SJSA1 (cell line): ENCODE measurements at regions not wholly inside any gene's neighbourhood (a gene's known extent, or its start where the extent isn't known, plus 50 kb on each side); places are given as distances from the start of the nearest gene placed in this dataset.
A peak's percentile ranks its signal among the peaks of the same experiment; 100 is the strongest.
"Not testable (repeated sequence)": the region's sequence is repeated elsewhere in the genome, so short reads cannot be mapped to it uniquely, and the experiment has no call there.

Source experiments
- DNase-seq, 2 experiments: peaks; one replicate each; pipeline ENCODE4 v3.0.0-alpha.2; 2015 to 2020; ENCODE audit warnings: low spot score in 2 of 2, low read depth in 1 of 2
- H3K27ac ChIP-seq: fragments of 250-450 bp; sonication (Bioruptor Pico); 2 replicates; pipeline ENCODE4 v1.5.1; 2020; ENCODE audit warnings: mild to moderate bottlenecking, moderate library complexity
- H3K27me3 ChIP-seq: fragments of 250-450 bp; sonication (Bioruptor Pico); replicated peaks from 2 replicates; pipeline ENCODE4 v1.5.1; 2020; ENCODE audit warnings: mild to moderate bottlenecking, moderate library complexity
- H3K36me3 ChIP-seq: fragments of 250-450 bp; sonication (Bioruptor Pico); 2 replicates; pipeline ENCODE4 v1.5.1; 2020; ENCODE audit warnings: mild to moderate bottlenecking
- H3K4me1 ChIP-seq: fragments of 250-450 bp; sonication (Bioruptor Pico); replicated peaks from 2 replicates; pipeline ENCODE4 v1.6.1; 2021; ENCODE audit warnings: mild to moderate bottlenecking
- H3K4me3 ChIP-seq: fragments of 250-450 bp; sonication (Bioruptor Pico); 2 replicates; pipeline ENCODE4 v1.5.1; 2020; ENCODE audit warnings: mild to moderate bottlenecking
- H3K9me3 ChIP-seq: fragments of 250-450 bp; sonication (Bioruptor Pico); replicated peaks from 2 replicates; pipeline ENCODE4 v1.5.1; 2020; ENCODE audit warnings: mild to moderate bottlenecking

DNA sequence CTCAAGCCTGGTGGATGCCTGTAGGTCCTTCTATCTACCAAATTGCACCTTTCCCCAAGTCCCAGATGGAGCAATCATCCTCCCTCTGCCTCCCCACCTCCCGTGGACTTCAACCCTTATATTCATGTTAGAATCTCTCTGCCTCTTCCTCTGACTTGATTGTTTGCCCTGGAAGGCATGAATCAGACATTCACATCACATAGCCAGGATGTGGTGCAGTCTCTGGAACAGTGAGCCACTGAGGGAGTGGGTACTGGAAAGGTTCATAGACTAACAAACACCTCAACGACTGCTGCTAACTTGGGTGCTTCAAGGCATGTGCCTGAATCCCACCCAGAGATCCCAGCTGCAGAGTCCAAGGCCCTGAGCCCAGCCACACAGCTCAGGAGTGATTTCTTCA is 494.0 kb downstream of the TNS3 start:
- no peak overlapping the region for H3K27ac ChIP-seq
- DNase-seq: no peak
- no peaks in the 10 kb centered on the region for H3K36me3 ChIP-seq
- peaks cover 10% of the 10 kb centered on the region for H3K4me1 ChIP-seq
- no peak overlapping the region for H3K4me3 ChIP-seq
- H3K27me3 ChIP-seq: no peaks in the 10 kb centered on the region
- H3K9me3 ChIP-seq: no peaks in the 10 kb centered on the region

DNA sequence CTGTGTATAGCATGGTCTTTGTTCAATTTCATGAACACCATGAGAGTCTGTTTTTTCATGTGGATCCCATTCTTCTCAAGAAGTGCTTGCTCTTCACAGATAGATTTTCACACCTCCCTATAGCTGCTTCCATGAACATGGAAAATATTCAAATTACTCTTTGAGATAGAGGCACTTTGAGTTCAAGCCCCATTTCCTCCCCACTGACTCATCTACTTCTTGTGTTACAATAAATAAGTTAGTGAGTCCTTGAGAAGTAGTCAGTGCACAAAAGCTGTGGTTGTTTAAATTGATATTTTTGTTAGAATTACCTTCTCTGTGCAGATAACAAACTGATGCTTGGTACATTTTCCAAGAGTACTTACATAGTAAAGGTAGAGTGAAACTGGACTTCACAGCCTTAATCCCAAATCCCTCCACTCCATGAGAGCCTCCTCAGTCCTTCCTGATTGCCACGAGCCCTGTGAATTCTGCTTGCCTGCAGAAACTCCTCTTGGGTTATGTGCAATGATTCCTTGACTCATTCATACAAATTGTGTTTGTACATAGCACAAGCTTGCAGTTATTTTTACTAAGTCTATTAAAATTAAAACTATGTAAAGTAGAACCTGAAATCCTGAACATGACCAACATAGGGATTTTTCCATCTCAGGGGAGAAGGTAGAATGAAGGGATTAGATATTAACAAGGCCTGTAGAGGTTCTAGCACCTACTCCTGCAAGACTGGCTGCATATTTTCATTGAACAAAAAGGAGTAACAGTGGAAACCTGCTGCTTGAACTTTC is 496.2 kb downstream of the TNS3 start:
- Histone ChIP-seq H3K4me3 (no peak overlapping the region), H3K4me1 (peaks cover 18% of the 10 kb centered on the region), H3K36me3 (no peaks in the 10 kb centered on the region), H3K9me3 (no peaks in the 10 kb centered on the region), H3K27ac (no peak overlapping the region), H3K27me3 (no peaks in the 10 kb centered on the region)
- DNase-seq: no peak

DNA sequence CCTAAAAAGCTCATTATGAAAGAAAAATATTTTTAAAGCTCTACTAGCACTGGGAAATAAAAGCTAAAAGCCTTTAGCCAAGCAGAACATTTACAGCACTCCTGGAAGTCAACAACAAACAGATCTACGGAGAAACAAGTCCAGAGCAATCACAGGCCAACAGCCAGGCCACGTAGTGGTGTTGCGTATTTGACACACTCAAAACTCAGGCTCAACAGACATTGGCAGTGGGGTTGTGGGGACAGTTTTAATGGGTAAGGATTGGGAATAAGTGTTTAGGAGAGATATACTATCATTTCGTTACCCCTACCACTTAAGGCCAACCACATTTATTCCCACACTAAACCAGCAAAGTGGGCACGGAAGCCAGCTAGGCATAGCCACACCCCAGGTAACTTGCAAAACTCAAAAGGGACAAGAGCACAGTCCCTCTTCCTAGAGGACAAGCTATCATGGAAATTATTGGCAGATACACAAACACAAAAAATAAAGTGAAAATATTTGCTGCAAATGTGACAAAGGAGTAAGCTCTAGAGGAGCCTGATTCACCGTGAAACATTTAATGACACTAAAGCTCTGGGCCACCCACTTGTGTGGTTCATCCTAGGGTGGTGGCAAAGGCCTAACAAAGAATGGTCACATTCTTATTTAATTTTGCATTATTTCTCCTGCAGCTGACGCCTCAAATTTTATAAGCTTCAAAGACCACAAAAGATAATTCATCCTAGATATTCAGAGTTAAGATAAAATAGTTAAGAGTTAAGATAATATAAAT is 498.2 kb downstream of the TNS3 start:
- Histone ChIP-seq H3K27ac (no peak overlapping the region), H3K9me3 (no peaks in the 10 kb centered on the region), H3K36me3 (no peaks in the 10 kb centered on the region), H3K4me3 (no peak overlapping the region), H3K4me1 (peaks cover 20% of the 10 kb centered on the region), H3K27me3 (no peaks in the 10 kb centered on the region)
- DNase-seq: peak in 1 of 2 experiments; percentile 10

DNA sequence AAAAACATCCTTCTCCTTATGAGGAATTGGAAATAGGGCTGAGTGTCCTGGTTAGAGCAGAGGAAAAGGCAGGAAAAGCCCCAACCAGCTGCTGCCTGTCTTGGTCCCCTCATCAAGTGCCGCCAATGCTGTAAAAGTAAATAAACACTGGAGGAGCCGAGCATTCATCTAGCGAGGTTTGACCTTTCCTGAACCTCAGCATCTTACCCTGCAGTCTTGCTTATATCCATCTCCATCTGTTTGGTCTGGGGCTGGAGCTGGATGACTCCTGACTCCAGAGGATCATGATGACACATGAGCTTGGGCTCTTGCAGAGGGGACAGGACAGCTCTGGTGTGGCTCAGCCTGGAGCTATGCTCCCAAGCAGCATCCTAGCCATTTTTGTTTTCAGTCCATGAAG is 501.1 kb downstream of the TNS3 start:
- no peak overlapping the region for H3K4me3 ChIP-seq
- peak; percentile 54 to 55 for DNase-seq
- H3K36me3 ChIP-seq: no peaks in the 10 kb centered on the region
- H3K9me3 ChIP-seq: no peaks in the 10 kb centered on the region
- H3K4me1 ChIP-seq: peaks cover 18% of the 10 kb centered on the region
- no peak overlapping the region for H3K27ac ChIP-seq
- no peaks in the 10 kb centered on the region for H3K27me3 ChIP-seq

DNA sequence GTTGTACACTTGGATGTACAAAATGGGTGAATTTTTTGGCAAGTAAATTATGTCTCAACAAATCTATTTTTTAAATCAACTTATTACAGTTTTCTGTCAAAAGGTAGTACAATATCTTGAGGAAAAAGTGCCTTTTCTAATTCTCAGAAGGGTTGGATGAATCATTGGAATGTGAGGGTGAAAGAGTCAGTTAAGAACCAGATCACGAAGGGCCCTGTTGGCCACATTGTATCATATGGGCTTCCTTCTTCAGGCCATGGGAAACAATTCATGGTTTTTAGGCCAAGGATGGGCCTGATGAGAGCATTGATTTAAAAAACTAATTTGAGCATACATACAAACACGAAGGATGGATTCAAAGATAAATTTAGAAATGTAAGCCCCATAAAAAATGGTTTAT is 503.7 kb downstream of the TNS3 start:
- Histone ChIP-seq H3K4me3 (no peak overlapping the region), H3K9me3 (no peaks in the 10 kb centered on the region), H3K27ac (no peak overlapping the region), H3K4me1 (peaks cover 10% of the 10 kb centered on the region), H3K27me3 (no peaks in the 10 kb centered on the region), H3K36me3 (no peaks in the 10 kb centered on the region)
- DNase-seq: no peak

DNA sequence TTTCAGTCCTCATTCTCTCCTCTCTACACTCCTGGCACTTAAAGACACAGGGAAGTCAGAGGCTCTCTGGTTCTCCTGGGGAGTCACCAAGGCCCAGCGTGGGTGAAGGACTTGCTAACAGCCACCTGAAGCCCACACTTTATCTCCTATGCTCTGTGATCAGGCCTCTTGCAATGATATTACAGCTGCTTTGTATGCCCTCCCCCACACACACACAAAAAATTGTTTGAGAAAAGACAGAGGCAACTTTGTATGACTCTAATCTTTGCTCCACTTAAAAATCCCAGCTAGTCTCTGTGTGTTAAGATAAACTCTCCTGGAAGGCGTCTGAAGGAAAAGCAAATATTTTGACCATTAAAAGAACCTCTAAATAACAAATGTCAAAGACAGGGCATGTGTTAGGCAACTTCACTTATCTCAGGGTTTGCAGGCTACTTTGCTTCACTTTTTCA is 507.2 kb downstream of the TNS3 start:
- DNase-seq: no peak

DNA sequence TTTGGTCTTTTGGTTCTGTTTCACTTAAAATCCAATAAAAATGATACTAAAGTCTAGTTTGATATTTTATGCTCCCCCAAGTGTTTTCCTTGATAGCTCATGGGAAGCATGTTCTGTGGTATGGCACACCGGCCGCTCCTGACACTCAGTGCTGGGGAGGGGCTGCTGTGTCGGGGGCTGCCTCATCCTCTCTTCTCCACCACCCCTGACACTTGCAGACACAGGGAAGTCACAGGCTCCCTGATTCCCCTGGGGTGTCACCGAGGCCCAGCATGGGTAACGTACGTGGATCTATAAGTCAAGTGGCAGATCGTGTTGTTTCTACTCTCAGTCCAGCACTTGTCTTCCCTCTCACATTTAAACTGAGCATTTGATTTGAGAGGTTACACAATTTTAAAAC is 508.6 kb downstream of the TNS3 start:
- H3K9me3 ChIP-seq: no peaks in the 10 kb centered on the region
- no peak for DNase-seq
- H3K27me3 ChIP-seq: no peaks in the 10 kb centered on the region
- H3K4me1 ChIP-seq: no peaks in the 10 kb centered on the region
- no peak overlapping the region for H3K27ac ChIP-seq
- no peak overlapping the region for H3K4me3 ChIP-seq
- H3K36me3 ChIP-seq: no peaks in the 10 kb centered on the region

More for the DNA sequence above, 507.2 kb downstream of the TNS3 start:
- H3K9me3 ChIP-seq: no peaks in the 10 kb centered on the region
- H3K36me3 ChIP-seq: no peaks in the 10 kb centered on the region
- H3K27ac ChIP-seq: no peak overlapping the region
- no peaks in the 10 kb centered on the region for H3K27me3 ChIP-seq
- H3K4me1 ChIP-seq: no peaks in the 10 kb centered on the region
- H3K4me3 ChIP-seq: no peak overlapping the region

DNA sequence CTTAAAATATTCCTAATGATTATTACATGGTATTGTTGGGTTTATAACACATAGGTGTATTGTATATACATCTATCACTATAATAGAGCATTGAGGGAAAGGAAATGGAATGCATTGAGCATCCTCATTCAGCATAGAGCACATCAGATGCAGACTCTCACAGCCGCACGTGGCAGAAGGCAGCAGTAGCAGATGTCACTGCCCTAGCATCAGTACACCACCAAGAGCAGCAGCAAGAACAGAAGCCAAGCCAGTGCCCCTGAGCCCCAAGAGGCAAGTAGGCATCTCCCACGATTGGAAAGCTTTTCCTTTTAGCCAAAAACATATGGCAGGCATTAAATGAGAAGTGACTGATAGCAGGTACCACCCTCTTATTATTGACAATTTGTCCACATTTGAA is 510.0 kb downstream of the TNS3 start:
- Histone ChIP-seq H3K4me1 (no peaks in the 10 kb centered on the region), H3K36me3 (no peaks in the 10 kb centered on the region), H3K27ac (no peak overlapping the region), H3K9me3 (no peaks in the 10 kb centered on the region), H3K4me3 (no peak overlapping the region), H3K27me3 (no peaks in the 10 kb centered on the region)
- no peak for DNase-seq

DNA sequence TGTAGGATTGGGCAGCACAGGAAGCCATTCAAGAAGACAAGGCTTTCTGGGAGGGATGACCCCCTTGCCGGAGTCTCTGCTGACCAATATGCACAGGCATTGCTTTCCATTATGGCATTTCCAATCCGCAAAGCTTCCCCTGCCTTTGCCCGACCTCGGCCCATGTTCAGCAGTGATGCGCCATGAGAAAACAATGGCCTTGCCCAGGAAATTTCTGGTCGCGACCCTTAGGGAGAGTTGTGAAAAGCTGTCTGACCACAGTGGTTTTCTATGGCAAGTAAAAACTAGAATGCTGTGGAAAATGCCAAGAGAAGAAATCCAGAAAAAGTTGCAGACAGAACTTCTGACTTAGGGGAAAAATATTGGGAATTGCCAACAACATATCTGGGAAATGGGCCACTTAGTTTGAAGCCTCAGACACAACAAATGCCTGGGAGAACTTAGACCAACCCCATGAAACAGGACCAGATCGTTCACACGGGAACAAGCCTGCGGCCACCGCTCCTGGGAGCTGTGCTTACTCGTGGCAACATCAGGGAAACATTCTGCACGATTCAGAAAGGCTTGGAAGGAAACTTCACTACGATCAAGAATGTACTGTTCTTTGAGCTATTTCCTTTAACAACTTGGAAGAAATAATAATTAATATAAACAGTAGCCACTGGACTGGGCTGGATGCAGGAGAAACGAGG is 512.4 kb downstream of the TNS3 start:
- H3K4me3 ChIP-seq: no peak overlapping the region
- no peaks in the 10 kb centered on the region for H3K36me3 ChIP-seq
- no peaks in the 10 kb centered on the region for H3K4me1 ChIP-seq
- H3K9me3 ChIP-seq: no peaks in the 10 kb centered on the region
- no peak for DNase-seq
- H3K27ac ChIP-seq: no peak overlapping the region
- no peaks in the 10 kb centered on the region for H3K27me3 ChIP-seq

DNA sequence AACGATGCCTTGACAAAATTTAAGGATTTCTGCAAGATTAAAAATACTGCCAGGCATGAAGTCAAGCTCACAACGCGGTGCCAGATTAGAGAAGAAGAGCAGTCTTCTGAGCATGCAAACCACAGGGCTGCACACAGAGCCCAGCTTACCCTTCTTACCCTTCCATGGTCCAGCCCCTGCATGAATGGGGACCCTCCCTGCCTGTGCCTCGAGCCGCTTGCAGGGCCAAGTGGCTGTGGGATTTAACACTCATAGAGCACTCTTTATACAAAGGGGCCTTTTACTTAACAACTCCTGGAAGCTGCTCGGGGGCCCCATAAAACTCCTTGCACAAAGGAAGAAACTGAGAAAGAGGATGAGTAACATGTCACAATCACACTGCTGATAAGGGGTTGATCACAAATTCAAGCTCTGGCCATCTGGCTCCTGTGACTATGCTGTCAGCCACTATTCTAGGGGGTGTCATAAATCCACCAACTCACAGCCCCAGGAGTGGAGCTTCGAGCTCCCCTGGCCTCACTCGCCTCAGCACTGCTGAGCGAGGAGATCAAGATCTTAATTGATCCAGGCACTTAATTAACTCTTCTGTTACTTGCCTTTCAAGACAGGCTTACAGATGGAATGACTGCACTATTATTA is 514.8 kb downstream of the TNS3 start:
- H3K27me3 ChIP-seq: no peaks in the 10 kb centered on the region
- no peak overlapping the region for H3K27ac ChIP-seq
- H3K9me3 ChIP-seq: no peaks in the 10 kb centered on the region
- DNase-seq: no peak
- no peaks in the 10 kb centered on the region for H3K4me1 ChIP-seq
- no peak overlapping the region for H3K4me3 ChIP-seq
- no peaks in the 10 kb centered on the region for H3K36me3 ChIP-seq

DNA sequence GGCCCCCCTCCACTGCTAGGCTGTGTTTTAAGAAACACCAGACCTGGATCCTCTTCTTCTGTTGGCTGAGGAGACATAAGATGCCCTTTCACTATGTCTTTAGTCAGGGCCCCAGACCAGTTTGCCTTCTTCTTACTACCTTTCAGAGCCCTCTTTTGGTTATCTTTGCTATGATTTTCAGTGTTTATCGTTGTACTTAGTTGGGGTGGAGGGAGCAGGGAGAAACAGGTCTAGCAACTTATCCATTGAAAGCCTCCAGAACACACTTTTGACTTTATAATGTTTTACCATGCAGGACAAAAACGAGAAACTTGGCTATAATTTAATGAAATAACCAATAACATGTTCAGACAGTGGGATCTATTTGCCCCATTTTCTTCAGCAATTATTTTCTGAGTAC is 525.2 kb downstream of the TNS3 start:
- Histone ChIP-seq H3K36me3 (no peaks in the 10 kb centered on the region), H3K27ac (no peak overlapping the region), H3K27me3 (no peaks in the 10 kb centered on the region), H3K9me3 (no peaks in the 10 kb centered on the region), H3K4me3 (no peak overlapping the region), H3K4me1 (no peaks in the 10 kb centered on the region)
- no peak for DNase-seq

DNA sequence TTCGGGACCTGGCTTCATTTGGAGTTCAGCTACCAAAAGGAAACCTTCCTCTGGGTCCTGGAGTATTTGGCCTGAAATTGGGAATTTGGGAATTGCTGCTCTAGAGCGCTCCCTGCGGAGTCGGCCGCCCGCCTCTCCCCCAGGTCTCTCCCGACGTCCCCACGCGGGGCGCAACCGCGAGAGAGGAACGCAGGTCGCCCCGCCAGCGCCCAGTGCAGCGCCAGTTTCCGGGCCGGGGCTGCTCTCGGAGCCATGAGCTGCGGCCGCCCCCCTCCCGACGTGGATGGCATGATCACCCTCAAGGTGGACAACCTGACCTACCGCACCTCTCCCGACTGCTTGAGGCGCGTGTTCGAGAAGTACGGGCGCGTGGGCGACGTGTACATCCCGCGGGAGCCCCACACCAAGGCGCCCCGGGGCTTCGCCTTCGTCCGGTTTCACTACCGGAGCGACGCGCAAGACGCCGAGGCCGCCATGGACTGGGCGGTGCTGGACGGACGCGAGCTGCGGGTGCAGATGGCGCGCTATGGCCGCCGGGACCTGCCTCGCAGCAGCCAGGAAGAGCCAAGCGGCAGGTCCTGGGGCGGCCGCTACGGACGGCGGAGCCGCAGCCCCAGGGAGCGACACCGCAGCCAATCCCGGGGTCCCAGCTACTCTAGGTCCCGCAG is 529.2 kb downstream of the TNS3 start:
- H3K4me1 ChIP-seq, H3K36me3 ChIP-seq, H3K27me3 ChIP-seq, H3K9me3 ChIP-seq, DNase-seq, H3K27ac ChIP-seq, H3K4me3 ChIP-seq: not testable (repeated sequence)

DNA sequence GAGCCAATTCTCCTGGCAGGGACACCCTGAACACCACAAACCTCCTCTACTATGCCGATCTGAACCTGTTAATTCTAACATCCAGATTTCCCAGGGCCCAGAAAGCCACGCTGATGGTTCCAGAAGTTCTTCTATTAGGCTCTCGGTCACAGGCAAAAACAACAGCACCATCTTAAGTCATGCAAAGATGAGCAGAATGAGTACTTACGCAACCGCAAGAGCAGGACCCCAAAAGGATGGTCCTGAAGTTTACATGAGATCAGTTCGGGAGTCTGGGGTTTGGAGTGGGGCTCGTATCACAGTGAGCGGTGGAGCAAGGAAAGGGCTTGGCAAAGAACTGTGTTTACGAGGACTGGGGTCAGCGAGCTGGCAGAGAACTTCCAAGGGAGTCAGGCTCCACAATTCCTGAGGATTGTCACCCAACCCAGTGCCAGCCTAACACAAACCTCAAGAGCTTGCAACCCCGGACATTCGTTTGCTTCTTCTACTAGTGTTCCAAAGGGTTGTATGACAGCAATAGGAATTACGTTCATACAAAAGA is 532.6 kb downstream of the TNS3 start:
- no peaks in the 10 kb centered on the region for H3K36me3 ChIP-seq
- DNase-seq: no peak
- no peaks in the 10 kb centered on the region for H3K4me1 ChIP-seq
- no peaks in the 10 kb centered on the region for H3K9me3 ChIP-seq
- H3K4me3 ChIP-seq: no peak overlapping the region
- no peak overlapping the region for H3K27ac ChIP-seq
- peaks cover 3% of the 10 kb centered on the region; the same call in 1 of the 2 replicates for H3K27me3 ChIP-seq
